K562 (cell line): ENCODE measurements at regions not wholly inside any gene's neighbourhood (a gene's known extent, or its start where the extent isn't known, plus 50 kb on each side); places are given as distances from the start of the nearest gene placed in this dataset.

Experiments used
- ATAC-seq: fragments of 200-7000 bp; cut with Tn5 transposase; 3 replicates; pipeline ENCODE4 v1.9.1; 2020; ENCODE audit warnings: moderate library complexity
- BruUV-seq: library from RNA; stranded (reverse); fragments of 400-500 nt; replicated peaks from 2 replicates; lab custom pipeline; 2021; lab: Mats Ljungman, UMichigan
- CTCF ChIA-PET: fragments of 300-600 bp; formaldehyde crosslinking; extraction: SDS; loops from one replicate; lab custom pipeline; 2021; ENCODE audit warnings: low intra/inter-chr PET ratio; lab: Yijun Ruan, JAX
- POLR2A ChIA-PET: fragments of 300-600, 350-650 bp; sonication (Branson Sonifier 250); formaldehyde crosslinking; extraction: SDS; loops from one replicate; lab custom pipeline; 2021; ENCODE audit warnings: antibody characterized with exemption, inconsistent platforms; lab: Yijun Ruan, JAX
- DNase-seq, 4 experiments: peaks; one replicate each; pipeline versions ENCODE4 v3.0.0 to v3.0.0-alpha.2; 2011 to 2018; ENCODE audit warnings: low spot score in 3 of 4, mixed read lengths in 3 of 4; ENCODE audit errors: extremely low read depth in 1 of 4
- FAIRE-seq: peaks from 2 replicates; lab custom pipeline; 2011; peaks lifted over from hg19 to GRCh38; lab: Jason Lieb, UNC
- H2AFZ ChIP-seq: 2 replicates; pipeline ENCODE4 v1.6.0; 2011; ENCODE audit warnings: low read depth, low read length, control low read depth, inconsistent platforms
- H3K27ac ChIP-seq: fragments of 200-600 bp; 3 replicates; pipeline ENCODE4 v1.8.0; 2011; ENCODE audit warnings: low read depth, mild to moderate bottlenecking, control low read depth, inconsistent platforms, low read length, moderate library complexity, mixed read lengths; ENCODE audit errors: extremely low read depth
- H3K27me3 ChIP-seq, 2 experiments: fragments of 300-600 bp in 1 of 2; 2 replicates in 1 of 2; 3 replicates in 1 of 2; pipeline versions ENCODE4 v1.6.0 to v1.8.0; 2011; ENCODE audit warnings: inconsistent platforms in 2 of 2, low read length in 2 of 2, mild to moderate bottlenecking in 1 of 2, mixed read lengths in 1 of 2, moderate library complexity in 1 of 2; ENCODE audit not compliant: control insufficient read depth in 2 of 2, insufficient read depth in 2 of 2
- H3K36me3 ChIP-seq: fragments of 300-600 bp; 3 replicates; pipeline ENCODE4 v1.8.0; 2011; ENCODE audit warnings: mild to moderate bottlenecking, low read length, inconsistent platforms; ENCODE audit not compliant: control insufficient read depth, insufficient read depth
- H3K4me1 ChIP-seq, 2 experiments: fragments of 200-600 bp in 1 of 2; replicated peaks in 1 of 2; 2 replicates in 1 of 2; 3 replicates in 1 of 2; pipeline versions ENCODE4 v1.5.1 to v1.8.0; 2011; ENCODE audit warnings: inconsistent platforms in 2 of 2, low read length in 2 of 2, mild to moderate bottlenecking in 1 of 2, mixed read lengths in 1 of 2, moderate library complexity in 1 of 2; ENCODE audit not compliant: control insufficient read depth in 2 of 2, insufficient read depth in 2 of 2
- H3K4me2 ChIP-seq: 2 replicates; pipeline ENCODE4 v1.6.1; 2011; ENCODE audit warnings: low read length, control low read depth, inconsistent platforms, mixed read lengths; ENCODE audit not compliant: insufficient read depth
- H3K4me3 ChIP-seq: fragments of 200-600 bp; sonication (generic), shearing (Covaris generic); 2 replicates; pipeline ENCODE4 v1.5.1; 2016; ENCODE audit warnings: control low read depth, inconsistent platforms
- H3K79me2 ChIP-seq: fragments of 200-600 bp; 3 replicates; pipeline ENCODE4 v1.8.0; 2011; ENCODE audit warnings: low read length, inconsistent platforms; ENCODE audit not compliant: control insufficient read depth, insufficient read depth
- H3K9ac ChIP-seq, 2 experiments: 2 replicates each; pipeline versions ENCODE4 v1.6.0 to v1.6.1; 2011; ENCODE audit warnings: low read depth in 2 of 2, low read length in 2 of 2, control low read depth in 1 of 2, inconsistent platforms in 1 of 2, mild to moderate bottlenecking in 1 of 2, mixed read lengths in 1 of 2; ENCODE audit not compliant: insufficient read depth in 1 of 2
- H3K9me1 ChIP-seq: one replicate; pipeline ENCODE4 v1.6.0; 2011; ENCODE audit warnings: inconsistent platforms, mild to moderate bottlenecking, low read length, moderate library complexity; ENCODE audit not compliant: control insufficient read depth, insufficient read depth
- H3K9me3 ChIP-seq: replicated peaks from 2 replicates; pipeline ENCODE4 v1.5.1; 2011; ENCODE audit warnings: low read depth, low read length, inconsistent platforms; ENCODE audit not compliant: control insufficient read depth, insufficient read depth
- H4K20me1 ChIP-seq: replicated peaks from 2 replicates; pipeline ENCODE4 v1.6.1; 2011; ENCODE audit warnings: low read length, inconsistent platforms, mixed read lengths; ENCODE audit not compliant: control insufficient read depth, insufficient read depth
- ARID2 ChIP-seq: fragments of 450-650 bp; IDR thresholded peaks from 2 replicates; pipeline ENCODE4 v1.6.1; 2017; ENCODE audit warnings: antibody characterized with exemption, mild to moderate bottlenecking
- CBX5 ChIP-seq: IDR thresholded peaks from 2 replicates; pipeline ENCODE4 v1.6.1; 2014; ENCODE audit warnings: low read depth, borderline replicate concordance
- HDAC8 ChIP-seq: fragments of 450-650 bp; IDR thresholded peaks from 2 replicates; pipeline ENCODE4 v1.6.1; 2016; ENCODE audit warnings: mild to moderate bottlenecking, missing genetic modification characterization, moderate library complexity, missing compliant biosample characterization
- HOMEZ ChIP-seq: fragments of 250-450 bp; sonication (Bioruptor Pico); IDR thresholded peaks from 2 replicates; pipeline ENCODE4 v1.4.0; 2020; ENCODE audit warnings: mild to moderate bottlenecking, moderate library complexity
- MCM7 ChIP-seq, 2 experiments: fragments of 450-650 bp; IDR thresholded peaks; 2 replicates each; pipeline ENCODE4 v1.6.1; 2016 to 2018
- MEIS2 ChIP-seq: fragments of 450-650 bp; IDR thresholded peaks from 2 replicates; pipeline ENCODE4 v1.6.1; 2014; ENCODE audit warnings: mild to moderate bottlenecking; ENCODE audit not compliant: partially characterized antibody
- PHTF2 ChIP-seq: fragments of 250-450 bp; sonication (Bioruptor Pico); IDR thresholded peaks from 2 replicates; pipeline ENCODE4 v1.5.0; 2021; ENCODE audit warnings: mild to moderate bottlenecking
- POLR2AphosphoS5 ChIP-seq: IDR thresholded peaks from 2 replicates; pipeline ENCODE4 v1.6.1; 2011; ENCODE audit warnings: mild to moderate bottlenecking, low read depth, low read length, moderate library complexity; ENCODE audit not compliant: control insufficient read depth, insufficient read depth
- SLC30A9 ChIP-seq: fragments of 250-450 bp; sonication (Bioruptor Pico); IDR thresholded peaks from 2 replicates; pipeline ENCODE4 v1.8.0; 2022; ENCODE audit warnings: mild to moderate bottlenecking, moderate library complexity
- TSC22D4 ChIP-seq: fragments of 450-650 bp; IDR thresholded peaks from 2 replicates; pipeline ENCODE4 v1.6.1; 2016; ENCODE audit warnings: missing genetic modification characterization, missing biosample characterization, control low read depth
- ZNF212 ChIP-seq: fragments of 450-650 bp; formaldehyde crosslinking; IDR thresholded peaks from 2 replicates; pipeline ENCODE4 v1.4.0; 2020; ENCODE audit warnings: mild to moderate bottlenecking
- ZNF224 ChIP-seq: sonication (generic); formaldehyde crosslinking; IDR thresholded peaks from 2 replicates; pipeline ENCODE4 v1.8.0; 2022; ENCODE audit warnings: mild to moderate bottlenecking, missing genetic modification reagents
- ZNF57 ChIP-seq: fragments of 450-650 bp; formaldehyde crosslinking; IDR thresholded peaks from 2 replicates; pipeline ENCODE4 v1.4.0; 2020; ENCODE audit warnings: mild to moderate bottlenecking, moderate library complexity
- ZNF695 ChIP-seq: fragments of 450-650 bp; formaldehyde crosslinking; IDR thresholded peaks from 2 replicates; pipeline ENCODE4 v1.4.0; 2020; ENCODE audit warnings: mild to moderate bottlenecking, moderate library complexity
- whole genome bisulfite sequencing: fragments of 100-300 bp; shearing (Covaris generic); methylation state at CpG from one replicate; pipeline ENCODE4 v1.1.6; 2016; ENCODE audit warnings: low coverage, mixed read lengths; ENCODE audit not compliant: insufficient coverage; ENCODE audit errors: missing lambda C conversion rate; 5-methylcytosine and 5-hydroxymethylcytosine counted together
- in situ Hi-C: fragments of 300-500 bp; cut with MboI; formaldehyde crosslinking; loops from 4 replicates; pipeline ENCODE4 v1.15.0; 2018; ENCODE audit warnings: inconsistent platforms, mixed read lengths
- intact Hi-C: fragments of 100-400 bp; cut with micrococcal nuclease; formaldehyde crosslinking; loops from 2 replicates; pipeline ENCODE4 v1.14.2; 2022
- TF ChIP-seq, protein P1 (sequence below): fragments of 250-450 bp; sonication (Bioruptor Pico); IDR thresholded peaks from 2 replicates; pipeline ENCODE4 v1.8.0; 2021; ENCODE audit warnings: mild to moderate bottlenecking, moderate library complexity

- Histone ChIP-seq H3K27ac (no peak overlapping the region), H3K9me3 (no peaks in the 10 kb centered on the region), H3K9me1 (no peaks in the 10 kb centered on the region), H3K4me1 (no peaks in the 10 kb centered on the region), H2AFZ (no peak overlapping the region), H3K4me3 (no peak overlapping the region), H4K20me1 (no peaks in the 10 kb centered on the region), H3K79me2 (no peaks in the 10 kb centered on the region), H3K36me3 (no peaks in the 10 kb centered on the region), H3K4me2 (no peak overlapping the region), H3K27me3 (no peaks in the 10 kb centered on the region), H3K9ac (no peak overlapping the region)
- intact Hi-C loops, result no loop called here
- POLR2A ChIA-PET, result no interaction called here
- in situ Hi-C loops, result no loop called here
- DNase-seq (no peak), ATAC-seq (no peak), FAIRE-seq (no peak)
- TF ChIP-seq ZNF212 (CRISPR knock-in tag) (no peak), ARID2 (no peak), ZNF695 (CRISPR knock-in tag) (no peak), HDAC8 (no peak), MCM7 (IDR thresholded peaks at IDR 0.05) (no peak), POLR2AphosphoS5 (no peak), TSC22D4 (tag) (no peak), CBX5 (no peak), ZNF57 (CRISPR knock-in tag) (no peak), MEIS2 (no peak), ZNF224 (CRISPR knock-in tag) (no peak), HOMEZ (CRISPR knock-in tag) (no peak), PHTF2 (CRISPR knock-in tag) (no peak), SLC30A9 (CRISPR knock-in tag) (no peak)
- TF ChIP-seq, protein P1, sequence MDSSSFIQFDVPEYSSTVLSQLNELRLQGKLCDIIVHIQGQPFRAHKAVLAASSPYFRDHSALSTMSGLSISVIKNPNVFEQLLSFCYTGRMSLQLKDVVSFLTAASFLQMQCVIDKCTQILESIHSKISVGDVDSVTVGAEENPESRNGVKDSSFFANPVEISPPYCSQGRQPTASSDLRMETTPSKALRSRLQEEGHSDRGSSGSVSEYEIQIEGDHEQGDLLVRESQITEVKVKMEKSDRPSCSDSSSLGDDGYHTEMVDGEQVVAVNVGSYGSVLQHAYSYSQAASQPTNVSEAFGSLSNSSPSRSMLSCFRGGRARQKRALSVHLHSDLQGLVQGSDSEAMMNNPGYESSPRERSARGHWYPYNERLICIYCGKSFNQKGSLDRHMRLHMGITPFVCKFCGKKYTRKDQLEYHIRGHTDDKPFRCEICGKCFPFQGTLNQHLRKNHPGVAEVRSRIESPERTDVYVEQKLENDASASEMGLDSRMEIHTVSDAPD, result no peak
- CTCF ChIA-PET, result no interaction called here
- WGBS, result 0% methylated on average over 4 of the region's 7 CpGs
- no TSS peak for BruUV-seq
Observed at GRCh38 chrX:92260102-92260501, 480.9 kb downstream of the PCDH11X start.
